HEK293T (cell line): ENCODE measurements at regions not wholly inside any gene's neighbourhood (a gene's known extent, or its start where the extent isn't known, plus 50 kb on each side); places are given as distances from the start of the nearest gene placed in this dataset.

Experiments used
- ELF4 ChIP-seq: fragments of 450-650 bp; IDR thresholded peaks from 2 replicates; pipeline ENCODE4 v1.6.1; 2017; ENCODE audit warnings: antibody characterized with exemption
- FOXM1 ChIP-seq: fragments of 450-650 bp; IDR thresholded peaks from 2 replicates; pipeline ENCODE4 v1.6.1; 2017; ENCODE audit warnings: mild to moderate bottlenecking, borderline replicate concordance

- TF ChIP-seq ELF4 (no peak), FOXM1 (no peak)
Measured at GRCh38 chr4:181830404-181831035, 412.7 kb upstream of the TENM3 start.
